ENCODE measurements at regions not wholly inside any gene's neighbourhood (a gene's known extent, or its start where the extent isn't known, plus 50 kb on each side); places are given as distances from the start of the nearest gene placed in this dataset.

DNA sequence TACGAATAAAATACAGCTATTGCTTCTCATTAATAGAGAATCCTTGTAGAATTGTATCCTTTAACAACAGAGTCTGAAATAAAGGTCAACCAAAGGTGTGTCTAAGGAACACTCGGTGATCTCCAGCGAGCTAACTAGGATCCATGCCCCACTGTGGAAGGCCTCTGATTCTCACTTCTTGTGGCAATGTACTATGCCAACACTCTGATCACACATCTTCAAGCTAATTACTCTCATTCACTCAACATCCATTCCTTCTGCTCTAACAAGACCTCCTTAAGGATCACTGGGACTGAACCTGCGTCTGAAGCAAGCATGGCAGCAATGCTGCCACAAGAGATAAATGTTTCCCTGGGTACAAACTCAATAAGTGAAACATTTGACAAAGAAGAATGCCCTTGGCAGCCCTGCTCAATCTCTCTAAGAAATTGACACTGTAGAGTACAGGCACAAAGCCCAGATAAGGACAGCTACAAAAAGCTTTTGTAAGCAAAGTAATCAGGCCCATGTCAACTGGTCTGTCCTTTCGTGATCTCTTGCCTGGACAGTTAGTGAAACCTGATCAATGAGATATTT lies 74.6 kb upstream of the PARD3B start:
- Mint-ChIP-seq H3K4me3 (ENCODE audit: unreplicated experiment) (no peak overlapping the region), H3K4me1 (ENCODE audit: low read depth) (peaks cover 33% of the 10 kb centered on the region), H3K27ac (ENCODE audit: unreplicated experiment) (peak overlapping the region; percentile 77), H3K27me3 (ENCODE audit: low read depth) (no peaks in the 10 kb centered on the region), H3K36me3 (ENCODE audit: low read depth) (no peaks in the 10 kb centered on the region), H3K9me3 (ENCODE audit: low read depth) (no peaks in the 10 kb centered on the region)
- TF ChIP-seq, protein P1, sequence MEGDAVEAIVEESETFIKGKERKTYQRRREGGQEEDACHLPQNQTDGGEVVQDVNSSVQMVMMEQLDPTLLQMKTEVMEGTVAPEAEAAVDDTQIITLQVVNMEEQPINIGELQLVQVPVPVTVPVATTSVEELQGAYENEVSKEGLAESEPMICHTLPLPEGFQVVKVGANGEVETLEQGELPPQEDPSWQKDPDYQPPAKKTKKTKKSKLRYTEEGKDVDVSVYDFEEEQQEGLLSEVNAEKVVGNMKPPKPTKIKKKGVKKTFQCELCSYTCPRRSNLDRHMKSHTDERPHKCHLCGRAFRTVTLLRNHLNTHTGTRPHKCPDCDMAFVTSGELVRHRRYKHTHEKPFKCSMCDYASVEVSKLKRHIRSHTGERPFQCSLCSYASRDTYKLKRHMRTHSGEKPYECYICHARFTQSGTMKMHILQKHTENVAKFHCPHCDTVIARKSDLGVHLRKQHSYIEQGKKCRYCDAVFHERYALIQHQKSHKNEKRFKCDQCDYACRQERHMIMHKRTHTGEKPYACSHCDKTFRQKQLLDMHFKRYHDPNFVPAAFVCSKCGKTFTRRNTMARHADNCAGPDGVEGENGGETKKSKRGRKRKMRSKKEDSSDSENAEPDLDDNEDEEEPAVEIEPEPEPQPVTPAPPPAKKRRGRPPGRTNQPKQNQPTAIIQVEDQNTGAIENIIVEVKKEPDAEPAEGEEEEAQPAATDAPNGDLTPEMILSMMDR (IDR thresholded peaks at IDR 0.05), result no peak
- no peak for DNase-seq (ENCODE audit: low spot score)

DNA sequence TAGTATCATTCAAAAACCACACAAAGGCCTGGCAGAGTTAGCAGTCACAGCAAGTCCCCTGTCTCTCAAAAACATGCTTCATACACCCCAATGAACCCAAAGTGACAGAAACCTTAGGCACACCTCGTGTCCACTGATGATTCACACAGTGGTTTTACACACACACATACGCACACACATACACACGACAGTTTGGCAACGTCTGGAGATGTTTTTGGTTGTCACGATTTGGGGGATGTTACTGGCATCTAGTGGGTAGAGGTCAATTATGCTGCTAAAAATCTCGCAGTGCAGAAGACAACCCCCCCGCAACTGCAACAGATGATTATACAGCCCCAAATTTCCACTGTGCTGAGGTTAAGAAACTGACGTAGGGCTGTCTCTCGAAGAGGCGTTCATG lies 72.9 kb upstream of the PARD3B start:
- H3K27me3 Mint-ChIP-seq (ENCODE audit: low read depth), result no peaks in the 10 kb centered on the region
- H3K4me3 Mint-ChIP-seq (ENCODE audit: unreplicated experiment), result no peak overlapping the region
- H3K9me3 Mint-ChIP-seq (ENCODE audit: low read depth), result no peaks in the 10 kb centered on the region
- no peaks in the 10 kb centered on the region for H3K36me3 Mint-ChIP-seq (ENCODE audit: low read depth)
- TF ChIP-seq, protein P1 (IDR thresholded peaks at IDR 0.05), result no peak
- no peak overlapping the region for H3K27ac Mint-ChIP-seq (ENCODE audit: unreplicated experiment)
- no peak for DNase-seq (ENCODE audit: low spot score)
- peaks cover 34% of the 10 kb centered on the region for H3K4me1 Mint-ChIP-seq (ENCODE audit: low read depth)

DNA sequence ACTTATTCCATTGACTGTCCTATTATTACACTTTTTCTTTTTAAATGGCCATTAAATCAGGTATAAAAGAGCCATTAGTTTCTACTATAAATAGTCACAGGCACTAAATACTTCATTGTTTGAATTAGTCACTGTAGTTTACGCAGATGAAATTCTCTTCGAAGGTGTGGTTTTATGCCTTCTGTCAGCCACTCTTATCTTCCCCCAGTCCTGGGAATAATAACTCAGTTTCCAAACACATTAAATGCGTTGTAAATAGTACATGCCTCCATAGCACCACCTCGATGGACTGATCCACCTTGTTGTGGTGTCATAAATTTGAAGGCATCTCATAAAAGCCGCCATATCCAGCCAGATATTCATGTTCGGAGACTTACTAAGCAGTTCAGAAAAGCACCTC lies 72.1 kb upstream of the PARD3B start:
- Mint-ChIP-seq H3K4me1 (ENCODE audit: low read depth) (peaks cover 33% of the 10 kb centered on the region), H3K36me3 (ENCODE audit: low read depth) (no peaks in the 10 kb centered on the region), H3K9me3 (ENCODE audit: low read depth) (no peaks in the 10 kb centered on the region), H3K4me3 (ENCODE audit: unreplicated experiment) (no peak overlapping the region), H3K27me3 (ENCODE audit: low read depth) (no peaks in the 10 kb centered on the region), H3K27ac (ENCODE audit: unreplicated experiment) (no peak overlapping the region)
- TF ChIP-seq, protein P1 (IDR thresholded peaks at IDR 0.05), result no peak
- no peak for DNase-seq (ENCODE audit: low spot score)

DNA sequence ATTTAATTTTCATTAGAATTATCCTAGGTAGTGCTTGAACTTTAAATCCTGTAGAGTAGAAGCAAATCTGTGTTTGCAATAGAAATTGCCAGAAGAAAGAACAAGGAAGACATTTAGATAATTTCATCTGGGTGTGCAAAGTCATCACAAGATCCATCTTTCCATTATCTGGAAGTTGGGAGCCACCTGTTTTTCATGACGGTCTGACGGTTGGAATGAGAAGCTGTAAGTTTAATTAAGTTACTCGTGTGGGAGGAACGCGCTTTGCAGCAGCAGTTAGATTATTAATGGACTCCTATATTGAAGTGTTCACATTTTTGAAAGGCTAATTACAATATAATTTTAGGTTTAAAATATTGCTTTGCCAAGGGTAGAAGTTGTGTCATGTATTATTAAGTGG lies 69.9 kb upstream of the PARD3B start:
- Mint-ChIP-seq H3K9me3 (ENCODE audit: low read depth) (no peaks in the 10 kb centered on the region), H3K27me3 (ENCODE audit: low read depth) (no peaks in the 10 kb centered on the region), H3K36me3 (ENCODE audit: low read depth) (no peaks in the 10 kb centered on the region), H3K27ac (ENCODE audit: unreplicated experiment) (no peak overlapping the region), H3K4me1 (ENCODE audit: low read depth) (peaks cover 12% of the 10 kb centered on the region), H3K4me3 (ENCODE audit: unreplicated experiment) (no peak overlapping the region)
- TF ChIP-seq, protein P1 (IDR thresholded peaks at IDR 0.05), result no peak
- DNase-seq (ENCODE audit: low spot score), result no peak

DNA sequence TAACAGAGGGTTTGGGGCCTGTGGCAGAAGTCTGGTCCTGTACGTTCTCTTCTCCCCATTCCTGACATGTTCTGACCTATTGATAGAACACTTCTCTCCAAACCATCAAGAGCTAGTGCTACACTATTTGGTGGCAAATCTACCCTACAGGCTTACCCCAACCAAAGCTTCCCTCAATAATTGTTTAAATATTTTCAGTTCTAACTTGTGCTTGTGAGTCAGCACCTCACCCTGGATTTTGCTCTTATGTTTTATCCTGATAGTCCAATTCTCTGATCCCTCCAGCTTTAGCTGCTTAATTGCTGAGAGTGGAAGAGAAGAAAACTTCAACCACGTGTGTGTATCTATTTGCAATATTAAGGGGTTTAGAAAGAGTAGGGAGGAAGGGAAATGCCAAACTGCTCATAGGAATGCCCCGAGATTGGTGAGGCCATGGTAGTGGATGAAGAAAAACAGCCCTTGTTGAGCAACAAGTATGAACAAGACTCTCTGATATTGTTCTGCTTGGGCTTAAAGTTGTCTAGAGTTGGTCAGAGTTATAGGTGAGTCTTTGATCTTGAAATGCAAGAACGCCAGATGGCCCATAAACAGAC lies 67.8 kb upstream of the PARD3B start:
- no peak for DNase-seq (ENCODE audit: low spot score)
- H3K27ac Mint-ChIP-seq (ENCODE audit: unreplicated experiment), result no peak overlapping the region

More for the DNA sequence above, 67.8 kb upstream of the PARD3B start:
- H3K4me1 Mint-ChIP-seq (ENCODE audit: low read depth), result peaks cover 5% of the 10 kb centered on the region
- TF ChIP-seq, protein P1 (IDR thresholded peaks at IDR 0.05), result no peak
- no peaks in the 10 kb centered on the region for H3K27me3 Mint-ChIP-seq (ENCODE audit: low read depth)
- H3K4me3 Mint-ChIP-seq (ENCODE audit: unreplicated experiment), result no peak overlapping the region
- H3K36me3 Mint-ChIP-seq (ENCODE audit: low read depth), result no peaks in the 10 kb centered on the region
- H3K9me3 Mint-ChIP-seq (ENCODE audit: low read depth), result no peaks in the 10 kb centered on the region

All from chondrocyte (in vitro differentiated cells).